GM23338 (cell line): ENCODE measurements at regions not wholly inside any gene's neighbourhood (a gene's known extent, or its start where the extent isn't known, plus 50 kb on each side); places are given as distances from the start of the nearest gene placed in this dataset.

Source experiments
- ATAC-seq: fragments of 200-7000 bp; cut with Tn5 transposase; 3 replicates; pipeline ENCODE4 v1.9.1; 2020
- DNase-seq: peaks from one replicate; pipeline ENCODE4 v3.0.0-alpha.2; 2015; ENCODE audit warnings: low spot score
- H2AFZ ChIP-seq: fragments of 200-600 bp; sonication (generic); 2 replicates; pipeline ENCODE4 v1.8.0; 2016; ENCODE audit warnings: antibody characterized with exemption, mild to moderate bottlenecking, moderate library complexity
- H3F3A ChIP-seq: fragments of 200-600 bp; sonication (generic); replicated peaks from 2 replicates; pipeline ENCODE4 v1.8.0; 2017; ENCODE audit warnings: antibody characterized with exemption, mixed run types, low read depth
- H3K27ac ChIP-seq: fragments of 200-600 bp; sonication (generic); 2 replicates; pipeline ENCODE4 v1.6.1; 2016; ENCODE audit warnings: low read depth
- H3K27me3 ChIP-seq: fragments of 200-600 bp; sonication (generic); 2 replicates; pipeline ENCODE4 v1.8.0; 2016; ENCODE audit warnings: mild to moderate bottlenecking, mixed run types, moderate library complexity; ENCODE audit not compliant: insufficient read depth
- H3K36me3 ChIP-seq: fragments of 200-600 bp; sonication (generic); 2 replicates; pipeline ENCODE4 v1.8.0; 2016; ENCODE audit warnings: mild to moderate bottlenecking; ENCODE audit not compliant: insufficient read depth
- H3K4me1 ChIP-seq: fragments of 200-600 bp; sonication (generic); 2 replicates; pipeline ENCODE4 v1.8.0; 2016; ENCODE audit warnings: mild to moderate bottlenecking, moderate library complexity; ENCODE audit not compliant: insufficient read depth
- H3K4me2 ChIP-seq: fragments of 200-600 bp; sonication (generic); 2 replicates; pipeline ENCODE4 v1.7.1; 2017; ENCODE audit warnings: mixed run types
- H3K4me3 ChIP-seq: fragments of 200-600 bp; sonication (generic); 2 replicates; pipeline ENCODE4 v1.6.1; 2016; ENCODE audit warnings: mixed run types
- H3K79me2 ChIP-seq: fragments of 200-600 bp; sonication (generic); replicated peaks from 2 replicates; pipeline ENCODE4 v1.8.0; 2017; ENCODE audit warnings: mild to moderate bottlenecking; ENCODE audit not compliant: insufficient read depth
- H3K9me2 ChIP-seq: fragments of 200-600 bp; sonication (generic); 2 replicates; pipeline ENCODE4 v1.8.0; 2017; ENCODE audit not compliant: insufficient read depth
- H4K20me1 ChIP-seq: fragments of 200-600 bp; sonication (generic); replicated peaks from 2 replicates; pipeline ENCODE4 v1.8.0; 2017; ENCODE audit warnings: mild to moderate bottlenecking; ENCODE audit not compliant: insufficient read depth
- H3K27ac Mint-ChIP-seq: 2 replicates; pipeline ENCODE4 v1.8.0; 2020; ENCODE audit warnings: inconsistent platforms, mild to moderate bottlenecking, moderate library complexity, mixed read lengths
- H3K27me3 Mint-ChIP-seq: 3 replicates; pipeline ENCODE4 v1.8.0; 2022; ENCODE audit warnings: low read depth, mild to moderate bottlenecking, moderate library complexity, mixed read lengths, inconsistent platforms; ENCODE audit not compliant: insufficient read depth, poor library complexity
- H3K36me3 Mint-ChIP-seq: 3 replicates; pipeline ENCODE4 v1.8.0; 2021; ENCODE audit warnings: low read depth, mild to moderate bottlenecking, inconsistent platforms, moderate library complexity, mixed read lengths
- H3K4me1 Mint-ChIP-seq: 3 replicates; pipeline ENCODE4 v1.8.0; 2020; ENCODE audit warnings: mild to moderate bottlenecking, inconsistent platforms, mixed read lengths
- H3K4me3 Mint-ChIP-seq: 3 replicates; pipeline ENCODE4 v1.8.0; 2021; ENCODE audit warnings: moderate library complexity, mild to moderate bottlenecking, inconsistent platforms, mixed read lengths
- H3K9me3 Mint-ChIP-seq: 3 replicates; pipeline ENCODE4 v1.8.0; 2020; ENCODE audit warnings: moderate library complexity, mild to moderate bottlenecking, inconsistent platforms, mixed read lengths
- JUNB ChIP-seq: IDR thresholded peaks from one replicate; pipeline ENCODE4 v1.6.1; 2016; ENCODE audit warnings: antibody characterized with exemption; ENCODE audit not compliant: unreplicated experiment
- TF ChIP-seq, protein P1 (sequence below): IDR thresholded peaks from one replicate; pipeline ENCODE4 v1.6.1; 2018; ENCODE audit warnings: antibody characterized with exemption; ENCODE audit not compliant: unreplicated experiment
- TF ChIP-seq, protein P2 (sequence below), 2 experiments: fragments of 200-600 bp in 1 of 2; sonication (generic) in 1 of 2; conservative IDR thresholded peaks; 2 replicates each; pipeline versions ENCODE4 v1.5.1 to v1.6.1; 2016 to 2017; ENCODE audit warnings: antibody characterized with exemption in 2 of 2, low read depth in 2 of 2, mild to moderate bottlenecking in 2 of 2, moderate library complexity in 1 of 2
- TF ChIP-seq, protein P3 (sequence below): fragments of 250-450 bp; sonication (Bioruptor Pico); IDR thresholded peaks from 2 replicates; pipeline ENCODE4 v1.5.0; 2020; ENCODE audit warnings: mild to moderate bottlenecking, moderate library complexity

DNA sequence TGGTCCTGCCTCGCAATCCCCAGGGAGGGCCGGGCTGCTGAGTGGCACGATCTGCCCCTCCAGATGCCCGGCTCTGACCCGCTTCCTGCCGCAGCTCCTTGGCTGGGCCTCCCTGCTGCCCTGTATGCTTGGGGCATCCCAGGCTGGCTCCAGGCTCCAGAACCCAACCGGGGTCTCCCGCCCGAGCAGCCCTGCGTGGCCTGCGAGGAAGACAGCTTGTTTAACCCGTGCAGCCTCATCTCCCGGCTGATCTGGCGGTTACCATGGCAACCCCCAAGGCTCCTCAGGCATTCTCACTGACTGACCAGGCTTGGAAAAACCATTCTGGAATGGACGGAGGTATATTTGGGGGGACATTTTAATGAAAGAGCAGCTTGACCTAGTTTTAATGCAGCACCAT lies 232.4 kb upstream of the MYO3A start (continued):
- TF ChIP-seq, protein P1, sequence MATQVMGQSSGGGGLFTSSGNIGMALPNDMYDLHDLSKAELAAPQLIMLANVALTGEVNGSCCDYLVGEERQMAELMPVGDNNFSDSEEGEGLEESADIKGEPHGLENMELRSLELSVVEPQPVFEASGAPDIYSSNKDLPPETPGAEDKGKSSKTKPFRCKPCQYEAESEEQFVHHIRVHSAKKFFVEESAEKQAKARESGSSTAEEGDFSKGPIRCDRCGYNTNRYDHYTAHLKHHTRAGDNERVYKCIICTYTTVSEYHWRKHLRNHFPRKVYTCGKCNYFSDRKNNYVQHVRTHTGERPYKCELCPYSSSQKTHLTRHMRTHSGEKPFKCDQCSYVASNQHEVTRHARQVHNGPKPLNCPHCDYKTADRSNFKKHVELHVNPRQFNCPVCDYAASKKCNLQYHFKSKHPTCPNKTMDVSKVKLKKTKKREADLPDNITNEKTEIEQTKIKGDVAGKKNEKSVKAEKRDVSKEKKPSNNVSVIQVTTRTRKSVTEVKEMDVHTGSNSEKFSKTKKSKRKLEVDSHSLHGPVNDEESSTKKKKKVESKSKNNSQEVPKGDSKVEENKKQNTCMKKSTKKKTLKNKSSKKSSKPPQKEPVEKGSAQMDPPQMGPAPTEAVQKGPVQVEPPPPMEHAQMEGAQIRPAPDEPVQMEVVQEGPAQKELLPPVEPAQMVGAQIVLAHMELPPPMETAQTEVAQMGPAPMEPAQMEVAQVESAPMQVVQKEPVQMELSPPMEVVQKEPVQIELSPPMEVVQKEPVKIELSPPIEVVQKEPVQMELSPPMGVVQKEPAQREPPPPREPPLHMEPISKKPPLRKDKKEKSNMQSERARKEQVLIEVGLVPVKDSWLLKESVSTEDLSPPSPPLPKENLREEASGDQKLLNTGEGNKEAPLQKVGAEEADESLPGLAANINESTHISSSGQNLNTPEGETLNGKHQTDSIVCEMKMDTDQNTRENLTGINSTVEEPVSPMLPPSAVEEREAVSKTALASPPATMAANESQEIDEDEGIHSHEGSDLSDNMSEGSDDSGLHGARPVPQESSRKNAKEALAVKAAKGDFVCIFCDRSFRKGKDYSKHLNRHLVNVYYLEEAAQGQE, result no peak
- no peak for TF ChIP-seq JUNB
- TF ChIP-seq, protein P2, sequence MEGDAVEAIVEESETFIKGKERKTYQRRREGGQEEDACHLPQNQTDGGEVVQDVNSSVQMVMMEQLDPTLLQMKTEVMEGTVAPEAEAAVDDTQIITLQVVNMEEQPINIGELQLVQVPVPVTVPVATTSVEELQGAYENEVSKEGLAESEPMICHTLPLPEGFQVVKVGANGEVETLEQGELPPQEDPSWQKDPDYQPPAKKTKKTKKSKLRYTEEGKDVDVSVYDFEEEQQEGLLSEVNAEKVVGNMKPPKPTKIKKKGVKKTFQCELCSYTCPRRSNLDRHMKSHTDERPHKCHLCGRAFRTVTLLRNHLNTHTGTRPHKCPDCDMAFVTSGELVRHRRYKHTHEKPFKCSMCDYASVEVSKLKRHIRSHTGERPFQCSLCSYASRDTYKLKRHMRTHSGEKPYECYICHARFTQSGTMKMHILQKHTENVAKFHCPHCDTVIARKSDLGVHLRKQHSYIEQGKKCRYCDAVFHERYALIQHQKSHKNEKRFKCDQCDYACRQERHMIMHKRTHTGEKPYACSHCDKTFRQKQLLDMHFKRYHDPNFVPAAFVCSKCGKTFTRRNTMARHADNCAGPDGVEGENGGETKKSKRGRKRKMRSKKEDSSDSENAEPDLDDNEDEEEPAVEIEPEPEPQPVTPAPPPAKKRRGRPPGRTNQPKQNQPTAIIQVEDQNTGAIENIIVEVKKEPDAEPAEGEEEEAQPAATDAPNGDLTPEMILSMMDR (conservative IDR thresholded peaks at IDR 0.05; ENCODE audit: low read depth in 2 of 2), result no peak

DNA sequence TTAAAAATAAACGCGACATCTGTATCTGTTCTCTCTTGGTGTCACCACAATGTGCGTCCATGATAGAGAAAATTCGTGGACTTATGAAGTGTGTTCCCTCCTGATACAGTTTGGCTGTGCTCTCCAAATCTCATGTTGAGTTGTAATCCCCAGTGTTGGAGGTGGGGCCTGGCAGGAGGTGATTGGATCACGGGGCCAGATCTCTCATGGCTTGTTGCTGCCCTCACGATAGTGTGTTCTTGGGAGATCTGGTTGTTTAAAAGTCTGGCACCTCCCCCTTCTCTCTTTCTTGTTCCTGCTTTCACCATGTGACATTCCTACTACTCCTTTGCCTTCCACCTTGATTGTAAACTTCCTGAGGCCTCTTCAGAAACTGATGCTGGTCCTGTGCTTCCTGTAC lies 229.4 kb upstream of the MYO3A start:
- Mint-ChIP-seq H3K27ac (no peak overlapping the region), H3K9me3 (no peaks in the 10 kb centered on the region; the same call in 2 of the 3 replicates), H3K4me3 (no peak overlapping the region), H3K27me3 (peaks cover 9% of the 10 kb centered on the region), H3K4me1 (peaks cover 8% of the 10 kb centered on the region), H3K36me3 (no peaks in the 10 kb centered on the region)
- Histone ChIP-seq H3K79me2 (no peaks in the 10 kb centered on the region), H3K36me3 (no peaks in the 10 kb centered on the region), H3K9me2 (no peaks in the 10 kb centered on the region; the same call in 1 of the 2 replicates), H3K27ac (peak overlapping the region; percentile 29; the same call in 1 of the 2 replicates), H4K20me1 (no peaks in the 10 kb centered on the region), H3F3A (no peaks in the 10 kb centered on the region), H3K27me3 (no peaks in the 10 kb centered on the region), H3K4me3 (no peak overlapping the region), H2AFZ (peak overlapping the region; percentile 77), H3K4me2 (no peak overlapping the region), H3K4me1 (no peaks in the 10 kb centered on the region; the same call in 1 of the 2 replicates)
- ATAC-seq (peak; percentile 41), DNase-seq (peak; percentile 27)
- TF ChIP-seq, protein P3, sequence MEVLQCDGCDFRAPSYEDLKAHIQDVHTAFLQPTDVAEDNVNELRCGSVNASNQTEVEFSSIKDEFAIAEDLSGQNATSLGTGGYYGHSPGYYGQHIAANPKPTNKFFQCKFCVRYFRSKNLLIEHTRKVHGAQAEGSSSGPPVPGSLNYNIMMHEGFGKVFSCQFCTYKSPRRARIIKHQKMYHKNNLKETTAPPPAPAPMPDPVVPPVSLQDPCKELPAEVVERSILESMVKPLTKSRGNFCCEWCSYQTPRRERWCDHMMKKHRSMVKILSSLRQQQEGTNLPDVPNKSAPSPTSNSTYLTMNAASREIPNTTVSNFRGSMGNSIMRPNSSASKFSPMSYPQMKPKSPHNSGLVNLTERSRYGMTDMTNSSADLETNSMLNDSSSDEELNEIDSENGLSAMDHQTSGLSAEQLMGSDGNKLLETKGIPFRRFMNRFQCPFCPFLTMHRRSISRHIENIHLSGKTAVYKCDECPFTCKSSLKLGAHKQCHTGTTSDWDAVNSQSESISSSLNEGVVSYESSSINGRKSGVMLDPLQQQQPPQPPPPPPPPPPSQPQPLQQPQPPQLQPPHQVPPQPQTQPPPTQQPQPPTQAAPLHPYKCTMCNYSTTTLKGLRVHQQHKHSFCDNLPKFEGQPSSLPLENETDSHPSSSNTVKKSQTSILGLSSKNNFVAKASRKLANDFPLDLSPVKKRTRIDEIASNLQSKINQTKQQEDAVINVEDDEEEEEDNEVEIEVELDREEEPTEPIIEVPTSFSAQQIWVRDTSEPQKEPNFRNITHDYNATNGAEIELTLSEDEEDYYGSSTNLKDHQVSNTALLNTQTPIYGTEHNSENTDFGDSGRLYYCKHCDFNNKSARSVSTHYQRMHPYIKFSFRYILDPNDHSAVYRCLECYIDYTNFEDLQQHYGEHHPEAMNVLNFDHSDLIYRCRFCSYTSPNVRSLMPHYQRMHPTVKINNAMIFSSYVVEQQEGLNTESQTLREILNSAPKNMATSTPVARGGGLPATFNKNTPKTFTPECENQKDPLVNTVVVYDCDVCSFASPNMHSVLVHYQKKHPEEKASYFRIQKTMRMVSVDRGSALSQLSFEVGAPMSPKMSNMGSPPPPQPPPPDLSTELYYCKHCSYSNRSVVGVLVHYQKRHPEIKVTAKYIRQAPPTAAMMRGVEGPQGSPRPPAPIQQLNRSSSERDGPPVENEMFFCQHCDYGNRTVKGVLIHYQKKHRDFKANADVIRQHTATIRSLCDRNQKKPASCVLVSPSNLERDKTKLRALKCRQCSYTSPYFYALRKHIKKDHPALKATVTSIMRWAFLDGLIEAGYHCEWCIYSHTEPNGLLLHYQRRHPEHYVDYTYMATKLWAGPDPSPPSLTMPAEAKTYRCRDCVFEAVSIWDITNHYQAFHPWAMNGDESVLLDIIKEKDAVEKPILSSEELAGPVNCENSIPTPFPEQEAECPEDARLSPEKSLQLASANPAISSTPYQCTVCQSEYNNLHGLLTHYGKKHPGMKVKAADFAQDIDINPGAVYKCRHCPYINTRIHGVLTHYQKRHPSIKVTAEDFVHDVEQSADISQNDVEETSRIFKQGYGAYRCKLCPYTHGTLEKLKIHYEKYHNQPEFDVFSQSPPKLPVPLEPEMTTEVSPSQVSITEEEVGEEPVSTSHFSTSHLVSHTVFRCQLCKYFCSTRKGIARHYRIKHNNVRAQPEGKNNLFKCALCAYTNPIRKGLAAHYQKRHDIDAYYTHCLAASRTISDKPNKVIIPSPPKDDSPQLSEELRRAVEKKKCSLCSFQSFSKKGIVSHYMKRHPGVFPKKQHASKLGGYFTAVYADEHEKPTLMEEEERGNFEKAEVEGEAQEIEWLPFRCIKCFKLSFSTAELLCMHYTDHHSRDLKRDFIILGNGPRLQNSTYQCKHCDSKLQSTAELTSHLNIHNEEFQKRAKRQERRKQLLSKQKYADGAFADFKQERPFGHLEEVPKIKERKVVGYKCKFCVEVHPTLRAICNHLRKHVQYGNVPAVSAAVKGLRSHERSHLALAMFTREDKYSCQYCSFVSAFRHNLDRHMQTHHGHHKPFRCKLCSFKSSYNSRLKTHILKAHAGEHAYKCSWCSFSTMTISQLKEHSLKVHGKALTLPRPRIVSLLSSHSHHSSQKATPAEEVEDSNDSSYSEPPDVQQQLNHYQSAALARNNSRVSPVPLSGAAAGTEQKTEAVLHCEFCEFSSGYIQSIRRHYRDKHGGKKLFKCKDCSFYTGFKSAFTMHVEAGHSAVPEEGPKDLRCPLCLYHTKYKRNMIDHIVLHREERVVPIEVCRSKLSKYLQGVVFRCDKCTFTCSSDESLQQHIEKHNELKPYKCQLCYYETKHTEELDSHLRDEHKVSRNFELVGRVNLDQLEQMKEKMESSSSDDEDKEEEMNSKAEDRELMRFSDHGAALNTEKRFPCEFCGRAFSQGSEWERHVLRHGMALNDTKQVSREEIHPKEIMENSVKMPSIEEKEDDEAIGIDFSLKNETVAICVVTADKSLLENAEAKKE, result no peak
- TF ChIP-seq, protein P2 (conservative IDR thresholded peaks at IDR 0.05; ENCODE audit: low read depth in 2 of 2), result no peak
